ENCODE measurements at regions not wholly inside any gene's neighbourhood (a gene's known extent, or its start where the extent isn't known, plus 50 kb on each side); places are given as distances from the start of the nearest gene placed in this dataset.

GRCh38 chr2:14273650-14274049, 358.9 kb upstream of the LRATD1 start:
- TF ChIP-seq ZNF274 (IDR thresholded peaks at IDR 0.05; ENCODE audit: low read depth, low read length), result no peak
- no peak for TF ChIP-seq YY1 (IDR thresholded peaks at IDR 0.05; ENCODE audit: insufficient read depth, insufficient read length)

All from NT2/D1 (cell line).